NCI-H748 treated with DMSO at 0.1 percent for 48 hours (cell line): ENCODE measurements at regions not wholly inside any gene's neighbourhood (a gene's known extent, or its start where the extent isn't known, plus 50 kb on each side); places are given as distances from the start of the nearest gene placed in this dataset.
"Not testable (repeated sequence)": the region's sequence is repeated elsewhere in the genome, so short reads cannot be mapped to it uniquely, and the experiment has no call there.

ENCODE experiments used
- DNase-seq: peaks from one replicate; lab custom pipeline; 2025; lab: John Stamatoyannopoulos, UW

- no peak for DNase-seq
Measured at GRCh38 chr3:168976969-168977368, 686.5 kb downstream of the MECOM start.

GRCh38 chr3:168975576-168975975 is 687.9 kb downstream of the MECOM start:
- DNase-seq = no peak

GRCh38 chr3:168974617-168975403 is 688.7 kb downstream of the MECOM start:
- DNase-seq = no peak

- no peak for DNase-seq
Measured at GRCh38 chr3:168973897-168974296, 689.6 kb downstream of the MECOM start.

- DNase-seq = no peak
Measured at GRCh38 chr3:168973206-168973605, 690.3 kb downstream of the MECOM start.

- DNase-seq = no peak
Measured at GRCh38 chr3:168968609-168969008, 694.9 kb downstream of the MECOM start.

- no peak for DNase-seq
Measured at GRCh38 chr3:168964736-168965135, 698.8 kb downstream of the MECOM start.

GRCh38 chr3:168961271-168961670 is 702.2 kb downstream of the MECOM start:
- no peak for DNase-seq

GRCh38 chr3:168959731-168960130 is 703.8 kb downstream of the MECOM start:
- DNase-seq = no peak

- DNase-seq = no peak
Measured at GRCh38 chr3:168958466-168958865, 705.0 kb downstream of the MECOM start.

GRCh38 chr3:168956076-168956475 is 707.4 kb downstream of the MECOM start:
- no peak for DNase-seq

GRCh38 chr3:168952551-168952950 is 711.0 kb downstream of the MECOM start:
- peak; percentile 0 for DNase-seq

GRCh38 chr3:168951884-168952283 is 711.6 kb downstream of the MECOM start:
- DNase-seq = no peak

GRCh38 chr3:168951368-168951767 is 712.1 kb downstream of the MECOM start:
- no peak for DNase-seq

- DNase-seq = no peak
Measured at GRCh38 chr3:168950622-168951021, 712.9 kb downstream of the MECOM start.

GRCh38 chr3:168939651-168940238 is 723.8 kb downstream of the MECOM start:
- no peak for DNase-seq

- no peak for DNase-seq
Measured at GRCh38 chr3:168933614-168934013, 729.9 kb downstream of the MECOM start.

- DNase-seq = not testable (repeated sequence)
Measured at GRCh38 chr3:168929997-168930396, 733.5 kb downstream of the MECOM start.

- no peak for DNase-seq
Measured at GRCh38 chr3:168926426-168926825, 737.1 kb downstream of the MECOM start.

- DNase-seq = no peak
Measured at GRCh38 chr3:168925568-168925967, 737.9 kb downstream of the MECOM start.

- DNase-seq = no peak
Measured at GRCh38 chr3:168914662-168915061, 748.9 kb downstream of the MECOM start.

- no peak for DNase-seq
Measured at GRCh38 chr3:168909260-168909659, 754.3 kb downstream of the MECOM start.

GRCh38 chr3:168895419-168895818 is 768.1 kb downstream of the MECOM start:
- DNase-seq = no peak

- no peak for DNase-seq
Measured at GRCh38 chr3:168894214-168894613, 769.3 kb downstream of the MECOM start.
